Upper lobe of left lung (tissue), 6 donors: ENCODE measurements at regions not wholly inside any gene's neighbourhood (a gene's known extent, or its start where the extent isn't known, plus 50 kb on each side); places are given as distances from the start of the nearest gene placed in this dataset.

Experiments
- ATAC-seq, 2 donors: fragments of 200-7000 bp; cut with Tn5 transposase; one replicate each; pipeline ENCODE4 v1.9.1; 2022; ENCODE audit warnings: mild to moderate bottlenecking in 2 of 2, moderate library complexity in 2 of 2; ENCODE audit not compliant: low FRiP score in 2 of 2
- DNase-seq, 2 donors: peaks; one replicate each; pipeline ENCODE4 v3.0.0-alpha.2; 2019 to 2020
- H3K27ac ChIP-seq, 4 donors: fragments of 200-600 bp; sonication (generic); one replicate each; pipeline ENCODE4 v1.5.1; 2016 to 2019
- H3K27me3 ChIP-seq, 4 donors: fragments of 200-600 bp; sonication (generic); one replicate each; pipeline ENCODE4 v1.5.1; 2017 to 2019
- H3K36me3 ChIP-seq, 4 donors: fragments of 200-600 bp; sonication (generic); one replicate each; pipeline ENCODE4 v1.5.1; 2016 to 2019
- H3K4me1 ChIP-seq, 4 donors: fragments of 200-600 bp; sonication (generic); one replicate each; pipeline ENCODE4 v1.5.1; 2018 to 2019
- H3K4me3 ChIP-seq, 4 donors: fragments of 200-600 bp; sonication (generic); one replicate each; pipeline ENCODE4 v1.5.1; 2017 to 2019; ENCODE audit warnings: mild to moderate bottlenecking in 2 of 4, moderate library complexity in 1 of 4
- H3K9me3 ChIP-seq, 4 donors: fragments of 200-600 bp; sonication (generic); one replicate each; pipeline ENCODE4 v1.5.1; 2018 to 2019
- EP300 ChIP-seq, 4 donors: sonication (generic); formaldehyde crosslinking; IDR thresholded peaks; one replicate each; pipeline ENCODE4 v1.5.1; 2017; ENCODE audit warnings: antibody characterized with exemption in 4 of 4, control low read depth in 2 of 4
- POLR2A ChIP-seq, 4 donors: fragments of 450-650 bp; IDR thresholded peaks; one replicate each; pipeline ENCODE4 v1.5.1; 2016 to 2017; ENCODE audit warnings: antibody characterized with exemption in 4 of 4, mild to moderate bottlenecking in 2 of 4
- POLR2AphosphoS5 ChIP-seq, 2 donors: sonication (generic); formaldehyde crosslinking; IDR thresholded peaks; one replicate each; pipeline ENCODE4 v1.5.1; 2017; ENCODE audit warnings: antibody characterized with exemption in 2 of 2
- WGBS, 2 donors: methylation state at CpG; one replicate each; pipeline ENCODE4 v1.1.5; 2017 to 2018; 5-methylcytosine and 5-hydroxymethylcytosine counted together
- TF ChIP-seq, protein P1 (sequence below), 6 experiments: fragments of 450-650 bp in 4 of 6; fragments of 200-600 bp in 2 of 6; sonication (generic) in 2 of 6; IDR thresholded peaks; one replicate each; pipeline ENCODE4 v1.5.1; 2016 to 2019; ENCODE audit warnings: antibody characterized with exemption in 6 of 6
- donor health status: DM: no; HTN: no; CAD: no; lungs with moderate emphysema.
- donor health status: DM: no; HTN: yes; CAD: no; lungs with severe emphysema.

GRCh38 chr3:75171630-75172230 is 492.4 kb upstream of the FRG2C start:
- TF ChIP-seq, protein P1, sequence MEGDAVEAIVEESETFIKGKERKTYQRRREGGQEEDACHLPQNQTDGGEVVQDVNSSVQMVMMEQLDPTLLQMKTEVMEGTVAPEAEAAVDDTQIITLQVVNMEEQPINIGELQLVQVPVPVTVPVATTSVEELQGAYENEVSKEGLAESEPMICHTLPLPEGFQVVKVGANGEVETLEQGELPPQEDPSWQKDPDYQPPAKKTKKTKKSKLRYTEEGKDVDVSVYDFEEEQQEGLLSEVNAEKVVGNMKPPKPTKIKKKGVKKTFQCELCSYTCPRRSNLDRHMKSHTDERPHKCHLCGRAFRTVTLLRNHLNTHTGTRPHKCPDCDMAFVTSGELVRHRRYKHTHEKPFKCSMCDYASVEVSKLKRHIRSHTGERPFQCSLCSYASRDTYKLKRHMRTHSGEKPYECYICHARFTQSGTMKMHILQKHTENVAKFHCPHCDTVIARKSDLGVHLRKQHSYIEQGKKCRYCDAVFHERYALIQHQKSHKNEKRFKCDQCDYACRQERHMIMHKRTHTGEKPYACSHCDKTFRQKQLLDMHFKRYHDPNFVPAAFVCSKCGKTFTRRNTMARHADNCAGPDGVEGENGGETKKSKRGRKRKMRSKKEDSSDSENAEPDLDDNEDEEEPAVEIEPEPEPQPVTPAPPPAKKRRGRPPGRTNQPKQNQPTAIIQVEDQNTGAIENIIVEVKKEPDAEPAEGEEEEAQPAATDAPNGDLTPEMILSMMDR (IDR thresholded peaks at IDR 0.05): peak in 1 of 6 experiments; percentile 14
- TF ChIP-seq POLR2A (IDR thresholded peaks at IDR 0.05): no peak
- H3K4me3 ChIP-seq: no peak overlapping the region
- no peak overlapping the region for H3K27ac ChIP-seq
- no peaks in the 10 kb centered on the region for H3K9me3 ChIP-seq
- DNase-seq (no peak), ATAC-seq (no peak)
- H3K27me3 ChIP-seq: no peaks in the 10 kb centered on the region
- no peaks in the 10 kb centered on the region for H3K4me1 ChIP-seq
- WGBS, 2 donors: 22 to 26% methylated on average over 2 of the region's 2 CpGs
- no peaks in the 10 kb centered on the region for H3K36me3 ChIP-seq

GRCh38 chr3:75176937-75177336 is 487.2 kb upstream of the FRG2C start:
- no peak for ATAC-seq
- no peak for DNase-seq
- no peak overlapping the region for H3K4me3 ChIP-seq
- H3K36me3 ChIP-seq: no peaks in the 10 kb centered on the region
- H3K27me3 ChIP-seq: no peaks in the 10 kb centered on the region
- 52 to 69% methylated on average over 3 of the region's 3 CpGs for WGBS, 2 donors
- TF ChIP-seq POLR2A (IDR thresholded peaks at IDR 0.05): no peak
- TF ChIP-seq, protein P1 (IDR thresholded peaks at IDR 0.05): no peak
- TF ChIP-seq EP300 (IDR thresholded peaks at IDR 0.05): no peak
- TF ChIP-seq POLR2AphosphoS5 (IDR thresholded peaks at IDR 0.05): no peak
- no peaks in the 10 kb centered on the region for H3K4me1 ChIP-seq
- no peak overlapping the region for H3K27ac ChIP-seq
- H3K9me3 ChIP-seq: no peaks in the 10 kb centered on the region

GRCh38 chr3:75180235-75180944 is 483.7 kb upstream of the FRG2C start:
- Histone ChIP-seq H3K27me3 (no peaks in the 10 kb centered on the region), H3K9me3 (no peaks in the 10 kb centered on the region), H3K4me1 (no peaks in the 10 kb centered on the region), H3K4me3 (no peak overlapping the region), H3K27ac (no peak overlapping the region), H3K36me3 (no peaks in the 10 kb centered on the region)
- no peak for TF ChIP-seq EP300 (IDR thresholded peaks at IDR 0.05)
- TF ChIP-seq POLR2AphosphoS5 (IDR thresholded peaks at IDR 0.05): no peak
- TF ChIP-seq, protein P1 (IDR thresholded peaks at IDR 0.05): no peak
- TF ChIP-seq POLR2A (IDR thresholded peaks at IDR 0.05): no peak
- WGBS, 2 donors: 65 to 89% methylated on average over 5 to 7 of the region's 7 CpGs
- DNase-seq (no peak), ATAC-seq (no peak)

DNA sequence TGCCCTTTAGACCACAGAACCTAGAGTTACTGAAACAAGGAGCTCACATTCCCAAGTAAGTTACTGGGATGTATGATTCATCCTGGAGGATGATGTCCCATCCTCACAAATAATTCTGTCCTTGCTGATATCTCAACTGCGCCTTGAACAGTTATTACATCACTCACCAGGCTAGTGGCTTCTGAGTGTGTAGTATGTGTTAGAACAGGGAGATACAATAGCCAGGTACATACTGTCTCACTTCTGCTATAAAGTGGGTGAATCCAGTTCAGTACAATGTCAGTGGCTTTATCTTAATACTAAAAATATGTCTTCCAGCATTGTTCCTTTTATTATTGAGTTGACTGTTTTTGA is 483.2 kb upstream of the FRG2C start:
- H3K9me3 ChIP-seq: no peaks in the 10 kb centered on the region

More for the DNA sequence above, 483.2 kb upstream of the FRG2C start:
- Histone ChIP-seq H3K27ac (no peak overlapping the region), H3K4me1 (no peaks in the 10 kb centered on the region), H3K36me3 (no peaks in the 10 kb centered on the region), H3K4me3 (no peak overlapping the region), H3K27me3 (no peaks in the 10 kb centered on the region)
- 82 to 92% methylated on average over 1 of the region's 1 CpG for WGBS, 2 donors
- DNase-seq (no peak), ATAC-seq (no peak)
- no peak for TF ChIP-seq POLR2AphosphoS5 (IDR thresholded peaks at IDR 0.05)
- TF ChIP-seq, protein P1 (IDR thresholded peaks at IDR 0.05): no peak
